Glomerular visceral epithelial cell (primary cell): ENCODE measurements at regions not wholly inside any gene's neighbourhood (a gene's known extent, or its start where the extent isn't known, plus 50 kb on each side); places are given as distances from the start of the nearest gene placed in this dataset.

Experiments
- DNase-seq: peaks from one replicate; pipeline ENCODE4 v3.0.0-alpha.2; 2016; ENCODE audit errors: extremely low spot score

GRCh38 chr3:159534496-159534895 lies 454.1 kb upstream of the IL12A start:
- DNase-seq: peak; percentile 21

GRCh38 chr3:159536876-159537275 lies 451.8 kb upstream of the IL12A start:
- DNase-seq: peak; percentile 58

- no peak for DNase-seq
Measured at GRCh38 chr3:159538507-159538906, 450.1 kb upstream of the IL12A start.

GRCh38 chr3:159540882-159541495 lies 447.6 kb upstream of the IL12A start:
- no peak for DNase-seq

GRCh38 chr3:159548675-159549335 lies 439.8 kb upstream of the IL12A start:
- DNase-seq: no peak

GRCh38 chr3:159555205-159555604 lies 433.4 kb upstream of the IL12A start:
- no peak for DNase-seq

- no peak for DNase-seq
Measured at GRCh38 chr3:159559771-159560170, 428.9 kb upstream of the IL12A start.

GRCh38 chr3:159560214-159560979 lies 428.2 kb upstream of the IL12A start:
- no peak for DNase-seq

- DNase-seq: no peak
Measured at GRCh38 chr3:159565313-159565712, 423.3 kb upstream of the IL12A start.

- DNase-seq: no peak
Measured at GRCh38 chr3:159583662-159584061, 405.0 kb upstream of the IL12A start.

GRCh38 chr3:159584421-159584820 lies 404.2 kb upstream of the IL12A start:
- no peak for DNase-seq

GRCh38 chr3:159586571-159587202 lies 401.9 kb upstream of the IL12A start:
- peak; percentile 50 for DNase-seq

GRCh38 chr3:159593927-159594605 lies 394.6 kb upstream of the IL12A start:
- DNase-seq: no peak

- no peak for DNase-seq
Measured at GRCh38 chr3:159600291-159600690, 388.3 kb upstream of the IL12A start.

GRCh38 chr3:159604151-159604581 lies 384.5 kb upstream of the IL12A start:
- peak; percentile 45 for DNase-seq

GRCh38 chr3:159605101-159605500 lies 383.5 kb upstream of the IL12A start:
- DNase-seq: no peak

GRCh38 chr3:159605776-159606175 lies 382.9 kb upstream of the IL12A start:
- DNase-seq: no peak

GRCh38 chr3:159607856-159608255 lies 380.8 kb upstream of the IL12A start:
- peak; percentile 35 for DNase-seq

GRCh38 chr3:159608311-159608710 lies 380.3 kb upstream of the IL12A start:
- DNase-seq: no peak

GRCh38 chr3:159609625-159610024 lies 379.0 kb upstream of the IL12A start:
- DNase-seq: no peak

- peak; percentile 57 for DNase-seq
Measured at GRCh38 chr3:159616234-159616825, 372.3 kb upstream of the IL12A start.
